ENCODE measurements at regions not wholly inside any gene's neighbourhood (a gene's known extent, or its start where the extent isn't known, plus 50 kb on each side); places are given as distances from the start of the nearest gene placed in this dataset.

DNA sequence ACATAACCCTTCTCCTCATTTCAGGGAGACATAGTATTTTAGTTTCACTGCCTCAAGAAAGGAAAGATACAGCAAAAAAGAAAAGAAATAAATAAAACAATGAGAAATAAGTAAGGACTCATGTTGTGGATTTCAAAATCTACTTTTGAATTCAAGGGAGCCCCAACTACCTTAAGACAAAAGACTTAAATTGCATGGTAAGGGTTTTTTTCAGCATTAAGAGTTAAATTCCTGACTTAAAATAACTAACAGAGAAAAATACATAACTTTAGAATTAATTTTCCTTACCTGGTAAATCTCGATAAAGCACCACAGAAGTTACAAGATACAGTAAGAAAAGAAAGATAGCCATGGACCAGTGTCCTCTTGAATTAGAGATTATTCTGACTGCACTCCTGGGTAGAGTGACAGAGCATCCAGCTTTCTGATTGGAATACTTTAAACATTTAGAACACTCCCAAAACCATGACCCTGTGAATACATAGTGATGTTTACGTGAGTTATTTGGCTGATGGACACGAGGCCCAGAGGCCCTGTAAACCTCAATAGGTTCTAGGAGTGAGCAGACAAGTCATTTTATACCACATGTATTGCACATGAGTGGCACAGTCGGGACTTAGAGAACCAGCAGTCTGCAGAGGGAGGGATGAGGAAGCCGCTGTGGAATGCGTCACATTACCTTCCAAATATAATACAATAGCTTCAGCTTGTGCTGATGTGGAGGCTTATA is 292.5 kb upstream of the SEMA3C start:
- DNase-seq (ENCODE audit: low spot score) = no peak
- Histone ChIP-seq H3K27ac (no peak overlapping the region), H3K4me3 (no peak overlapping the region)
- TF ChIP-seq CTCF (IDR thresholded peaks at IDR 0.05) = no peak

DNA sequence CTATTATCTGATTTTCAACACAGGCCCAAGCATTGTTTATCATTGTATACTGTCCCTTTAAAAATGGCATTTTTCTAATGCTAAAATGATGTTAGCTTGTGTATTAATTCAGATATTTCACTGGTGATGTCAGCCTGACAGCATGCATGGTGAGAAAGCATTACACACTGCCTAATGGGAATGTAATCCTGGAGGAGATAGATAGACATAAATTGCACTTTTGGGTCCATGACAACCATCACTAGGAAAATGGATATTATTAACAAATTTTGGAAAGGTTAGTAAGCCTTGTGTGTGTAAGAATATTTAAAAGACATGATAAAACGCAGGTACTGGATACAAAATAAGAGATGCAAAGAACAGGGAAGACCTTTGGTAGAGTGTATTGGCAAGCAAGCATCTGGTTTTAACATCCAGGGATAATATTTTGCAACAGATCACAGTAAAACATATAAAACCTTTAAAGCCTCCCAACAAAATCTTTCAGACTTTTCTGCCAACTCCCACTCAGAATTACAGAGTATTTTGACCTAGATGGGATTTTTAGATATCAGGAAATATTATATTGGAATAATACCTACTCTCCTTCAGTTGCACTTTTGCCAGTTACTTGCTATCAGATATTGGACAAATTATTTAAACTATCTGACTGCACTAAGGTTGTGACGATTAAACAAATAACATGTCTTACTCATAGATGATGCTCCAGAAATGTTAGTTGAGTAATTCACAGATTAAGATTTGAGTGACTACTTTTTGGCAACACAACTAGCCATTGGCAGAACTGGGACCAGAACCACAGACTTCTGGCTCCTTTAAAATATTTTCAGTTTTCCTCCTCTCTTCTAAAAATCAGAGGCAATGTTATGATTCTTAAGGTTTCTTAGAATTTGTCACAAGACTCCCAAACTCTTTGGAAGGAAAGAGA is 291.6 kb upstream of the SEMA3C start:
- TF ChIP-seq CTCF (IDR thresholded peaks at IDR 0.05) = no peak
- Histone ChIP-seq H3K4me3 (no peak overlapping the region), H3K27ac (no peak overlapping the region)
- DNase-seq (ENCODE audit: low spot score) = no peak

DNA sequence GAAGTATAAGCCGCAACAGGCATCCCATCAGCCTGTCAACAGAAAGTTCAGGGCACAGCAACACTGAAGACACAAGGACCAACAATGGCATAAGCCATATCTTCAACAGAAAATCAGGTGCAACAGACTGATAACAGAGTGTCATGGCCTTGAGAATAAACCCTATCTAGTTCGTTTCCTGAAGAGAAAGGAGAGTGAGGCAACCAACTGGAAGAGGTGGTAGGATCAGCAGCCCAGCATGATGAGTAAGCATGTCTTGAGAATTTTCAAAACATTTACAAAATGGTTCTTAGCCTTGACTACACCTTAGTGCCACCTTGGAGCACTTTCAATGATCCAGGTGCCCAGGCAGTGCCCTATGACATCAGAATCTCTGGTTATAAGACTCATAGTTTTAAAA is 290.2 kb upstream of the SEMA3C start:
- no peak for DNase-seq (ENCODE audit: low spot score)
- H3K27ac ChIP-seq = no peak overlapping the region
- no peak overlapping the region for H3K4me3 ChIP-seq
- TF ChIP-seq CTCF (IDR thresholded peaks at IDR 0.05) = no peak

DNA sequence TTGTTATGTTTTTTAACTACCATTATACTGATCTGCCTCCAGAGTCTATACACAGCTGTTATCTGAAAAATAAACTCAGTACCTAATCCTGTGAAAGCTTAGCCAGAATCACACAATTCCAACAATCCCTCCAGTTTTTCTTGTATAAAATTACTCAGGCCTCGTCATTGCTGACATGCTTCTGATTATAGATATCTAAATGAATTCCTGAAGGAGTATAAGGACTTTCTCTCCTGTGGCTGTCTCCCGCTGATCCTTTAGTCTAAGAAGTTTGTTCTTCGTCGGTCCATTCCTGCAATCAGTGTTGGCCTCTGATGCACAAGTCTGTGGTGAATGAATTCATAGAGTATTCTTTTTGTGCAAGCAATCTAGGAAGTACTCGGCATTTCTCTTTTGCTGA is 288.9 kb upstream of the SEMA3C start:
- Histone ChIP-seq H3K27ac (no peak overlapping the region), H3K4me3 (no peak overlapping the region)
- TF ChIP-seq CTCF (IDR thresholded peaks at IDR 0.05) = no peak
- no peak for DNase-seq (ENCODE audit: low spot score)

DNA sequence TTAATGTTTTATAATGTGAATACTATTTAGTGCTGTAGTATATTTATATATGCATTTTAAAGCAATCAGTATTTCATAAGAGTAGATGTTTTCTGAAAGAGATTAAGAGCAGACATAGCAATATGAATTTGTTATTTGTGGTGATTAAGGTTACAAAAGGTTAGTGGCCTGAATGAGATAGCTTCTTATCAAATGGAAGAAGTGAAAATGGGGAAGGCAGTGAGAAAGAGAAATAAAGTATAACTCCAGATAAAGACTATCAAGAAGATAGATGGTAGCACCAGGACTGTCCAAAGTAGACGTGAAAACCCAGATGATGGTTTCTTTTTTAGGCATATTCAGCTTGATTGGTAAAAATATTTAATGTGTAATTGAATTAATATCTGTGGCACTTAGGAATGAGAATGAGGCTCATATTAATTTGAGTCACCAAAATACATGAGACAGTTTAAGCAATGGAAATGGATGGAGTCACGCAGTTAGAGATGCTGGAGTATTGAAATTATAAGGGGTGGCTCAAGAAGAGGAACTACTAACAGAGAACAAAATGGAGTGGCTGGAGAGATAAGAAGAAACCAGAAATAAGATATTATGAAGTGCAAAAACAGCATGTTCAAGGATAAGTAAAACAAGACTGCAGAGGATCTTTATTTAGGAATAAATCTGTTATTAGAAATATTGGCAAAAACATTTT is 288.0 kb upstream of the SEMA3C start:
- H3K27ac ChIP-seq = no peak overlapping the region
- DNase-seq (ENCODE audit: low spot score) = no peak
- TF ChIP-seq CTCF (IDR thresholded peaks at IDR 0.05) = no peak
- H3K4me3 ChIP-seq = no peak overlapping the region

- Histone ChIP-seq H3K27ac (no peak overlapping the region), H3K4me3 (no peak overlapping the region)
- DNase-seq (ENCODE audit: low spot score) = no peak
- no peak for TF ChIP-seq CTCF (IDR thresholded peaks at IDR 0.05)
These were observed 287.4 kb upstream of the SEMA3C start for GRCh38 chr7:81206217-81206616.

Data from coronary artery (tissue), 2 donors.